ENCODE measurements at regions not wholly inside any gene's neighbourhood (a gene's known extent, or its start where the extent isn't known, plus 50 kb on each side); places are given as distances from the start of the nearest gene placed in this dataset.

GRCh38 chr16:85350973-85351372 lies 238.7 kb upstream of the CIBAR2 start:
- Mint-ChIP-seq H3K4me3 (no peak overlapping the region), H3K36me3 (no peaks in the 10 kb centered on the region)
- POLR2A ChIA-PET, result interaction anchor here (0.6 kb wide), 1 partner anchor 387 kb away, joined by 5 read pairs; no protein-coding TSS in a partner anchor

GRCh38 chr16:85353013-85353412 lies 240.7 kb upstream of the CIBAR2 start:
- no peak overlapping the region for H3K27ac Mint-ChIP-seq
- POLR2A ChIA-PET, result no interaction called here
- ATAC-seq (no peak), DNase-seq (no peak)
- no peaks in the 10 kb centered on the region for H3K36me3 Mint-ChIP-seq
- H3K4me3 Mint-ChIP-seq, result no peak overlapping the region
- H3K4me1 Mint-ChIP-seq, result no peaks in the 10 kb centered on the region
- H3K27me3 Mint-ChIP-seq, result no peaks in the 10 kb centered on the region
- H3K9me3 Mint-ChIP-seq, result peaks cover 0 to 5% (median 0%) of the 10 kb centered on the region in 9 donors

More at GRCh38 chr16:85350973-85351372, 238.7 kb upstream of the CIBAR2 start:
- no peak for ATAC-seq
- no peak for DNase-seq
- Mint-ChIP-seq H3K27ac (no peak overlapping the region), H3K4me1 (peaks cover 0 to 3% (median 0%) of the 10 kb centered on the region in 4 donors), H3K27me3 (no peaks in the 10 kb centered on the region), H3K9me3 (peaks cover 0 to 5% (median 0%) of the 10 kb centered on the region in 9 donors)

- peaks cover 0 to 5% (median 0%) of the 10 kb centered on the region in 9 donors for H3K9me3 Mint-ChIP-seq
- H3K4me1 Mint-ChIP-seq, result no peaks in the 10 kb centered on the region
- DNase-seq (no peak), ATAC-seq (no peak)
- no peak overlapping the region for H3K4me3 Mint-ChIP-seq
- no peaks in the 10 kb centered on the region for H3K36me3 Mint-ChIP-seq
- POLR2A ChIA-PET, result no interaction called here
- H3K27me3 Mint-ChIP-seq, result peaks cover 0 to 3% (median 0%) of the 10 kb centered on the region in 5 donors
- H3K27ac Mint-ChIP-seq, result no peak overlapping the region
These were observed 241.8 kb upstream of the CIBAR2 start for GRCh38 chr16:85353839-85354685.

GRCh38 chr16:85354686-85355514 lies 242.6 kb upstream of the CIBAR2 start:
- DNase-seq, result no peak
- Mint-ChIP-seq H3K4me3 (no peak overlapping the region), H3K27ac (peak overlapping the region in 1 of 10 donors; percentile 55), H3K27me3 (peaks cover 0 to 6% (median 0%) of the 10 kb centered on the region in 5 donors), H3K4me1 (no peaks in the 10 kb centered on the region), H3K9me3 (peaks cover 0 to 5% (median 0%) of the 10 kb centered on the region in 9 donors), H3K36me3 (no peaks in the 10 kb centered on the region)
- POLR2A ChIA-PET, result no interaction called here
- ATAC-seq, result no peak

GRCh38 chr16:85355515-85355837 lies 243.2 kb upstream of the CIBAR2 start:
- no peak overlapping the region for H3K4me3 Mint-ChIP-seq
- H3K27me3 Mint-ChIP-seq, result peaks cover 0 to 6% (median 0%) of the 10 kb centered on the region in 5 donors
- no peaks in the 10 kb centered on the region for H3K36me3 Mint-ChIP-seq
- no peak for ATAC-seq
- peaks cover 0 to 5% (median 0%) of the 10 kb centered on the region in 9 donors for H3K9me3 Mint-ChIP-seq
- H3K4me1 Mint-ChIP-seq, result no peaks in the 10 kb centered on the region
- DNase-seq, result no peak
- POLR2A ChIA-PET, result no interaction called here
- peak overlapping the region in 1 of 10 donors; percentile 55 for H3K27ac Mint-ChIP-seq

GRCh38 chr16:85356157-85356556 lies 243.9 kb upstream of the CIBAR2 start:
- Mint-ChIP-seq H3K4me1 (peaks cover 0 to 6% (median 2%) of the 10 kb centered on the region in 4 donors), H3K9me3 (peaks cover 0 to 5% (median 0%) of the 10 kb centered on the region in 9 donors), H3K27me3 (peaks cover 0 to 11% (median 4%) of the 10 kb centered on the region in 5 donors), H3K27ac (peak overlapping the region in 1 of 10 donors; percentile 57), H3K36me3 (no peaks in the 10 kb centered on the region), H3K4me3 (no peak overlapping the region)
- DNase-seq, result no peak
- no peak for ATAC-seq
- POLR2A ChIA-PET, result no interaction called here

- ATAC-seq (no peak), DNase-seq (no peak)
- no peak overlapping the region for H3K27ac Mint-ChIP-seq
- H3K4me1 Mint-ChIP-seq, result peaks cover 0 to 8% (median 3%) of the 10 kb centered on the region in 4 donors
- POLR2A ChIA-PET, result no interaction called here
- peaks cover 0 to 5% (median 0%) of the 10 kb centered on the region in 9 donors for H3K9me3 Mint-ChIP-seq
- no peaks in the 10 kb centered on the region for H3K36me3 Mint-ChIP-seq
- H3K4me3 Mint-ChIP-seq, result no peak overlapping the region
- H3K27me3 Mint-ChIP-seq, result peaks cover 0 to 12% (median 4%) of the 10 kb centered on the region in 5 donors
These were observed 245.1 kb upstream of the CIBAR2 start for GRCh38 chr16:85357323-85357722.

GRCh38 chr16:85357924-85358505 lies 245.7 kb upstream of the CIBAR2 start:
- POLR2A ChIA-PET, result no interaction called here
- Mint-ChIP-seq H3K9me3 (peaks cover 0 to 3% (median 0%) of the 10 kb centered on the region in 9 donors), H3K4me1 (peaks cover 0 to 8% (median 3%) of the 10 kb centered on the region in 4 donors), H3K27me3 (peaks cover 0 to 12% (median 4%) of the 10 kb centered on the region in 5 donors), H3K36me3 (no peaks in the 10 kb centered on the region), H3K4me3 (no peak overlapping the region), H3K27ac (no peak overlapping the region)
- no peak for ATAC-seq
- DNase-seq, result no peak

GRCh38 chr16:85358704-85359146 lies 246.5 kb upstream of the CIBAR2 start:
- POLR2A ChIA-PET, result no interaction called here
- DNase-seq (no peak), ATAC-seq (no peak)
- Mint-ChIP-seq H3K4me1 (peaks cover 0 to 8% (median 3%) of the 10 kb centered on the region in 4 donors), H3K9me3 (peaks cover 0 to 1% (median 0%) of the 10 kb centered on the region in 9 donors), H3K27me3 (peaks cover 0 to 12% (median 4%) of the 10 kb centered on the region in 5 donors), H3K4me3 (no peak overlapping the region), H3K27ac (no peak overlapping the region), H3K36me3 (no peaks in the 10 kb centered on the region)

- ATAC-seq, result no peak
- no peak overlapping the region for H3K27ac Mint-ChIP-seq
- peaks cover 0 to 8% (median 3%) of the 10 kb centered on the region in 4 donors for H3K4me1 Mint-ChIP-seq
- DNase-seq, result no peak
- H3K36me3 Mint-ChIP-seq, result no peaks in the 10 kb centered on the region
- no peak overlapping the region for H3K4me3 Mint-ChIP-seq
- H3K27me3 Mint-ChIP-seq, result peaks cover 0 to 12% (median 4%) of the 10 kb centered on the region in 5 donors
- POLR2A ChIA-PET, result no interaction called here
- peaks cover 0 to 1% (median 0%) of the 10 kb centered on the region in 9 donors for H3K9me3 Mint-ChIP-seq
These were observed 247.0 kb upstream of the CIBAR2 start for GRCh38 chr16:85359147-85359822.

GRCh38 chr16:85360323-85361277 lies 248.3 kb upstream of the CIBAR2 start:
- Mint-ChIP-seq H3K27me3 (peaks cover 0 to 12% (median 4%) of the 10 kb centered on the region in 5 donors), H3K27ac (no peak overlapping the region), H3K4me1 (peaks cover 0 to 8% (median 3%) of the 10 kb centered on the region in 4 donors), H3K4me3 (no peak overlapping the region), H3K9me3 (no peaks in the 10 kb centered on the region), H3K36me3 (no peaks in the 10 kb centered on the region)
- DNase-seq (peak in 1 of 10 donors; percentile 6), ATAC-seq (peak; percentile 49 to 55)
- POLR2A ChIA-PET, result no interaction called here
